ENCODE measurements at regions not wholly inside any gene's neighbourhood (a gene's known extent, or its start where the extent isn't known, plus 50 kb on each side); places are given as distances from the start of the nearest gene placed in this dataset.

DNA sequence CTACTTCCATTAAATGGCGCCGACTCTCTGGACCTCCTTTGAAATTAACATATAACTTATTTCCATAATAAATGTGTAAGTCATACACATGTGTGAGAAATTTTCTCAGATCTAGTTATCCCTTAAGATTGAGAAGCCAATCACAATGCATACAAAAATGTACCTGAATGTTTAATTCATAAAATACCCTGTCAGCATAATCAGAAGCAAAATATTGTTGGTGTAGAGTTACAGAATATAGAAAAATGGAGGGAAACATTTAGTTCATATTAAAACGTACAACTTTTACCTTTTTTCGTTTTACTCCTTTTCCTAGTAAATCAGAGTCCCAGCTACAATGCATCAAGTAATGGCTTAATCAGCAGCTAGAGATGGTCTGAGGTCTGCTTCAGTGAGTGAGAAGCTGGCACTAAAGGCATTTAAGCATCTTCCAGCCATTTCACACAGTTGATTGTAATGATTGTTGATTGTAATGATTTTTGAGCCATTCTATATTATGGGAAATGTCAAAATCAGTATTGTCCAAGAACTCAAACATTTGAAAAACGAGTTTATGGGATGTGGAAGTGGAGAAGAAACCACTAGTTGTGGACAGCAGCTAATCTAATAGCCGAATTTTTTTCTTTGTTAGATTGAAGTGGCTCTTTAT is 81.8 kb downstream of the ANXA1 start:
- intact Hi-C loops (cut with DNase I) = no loop called here
- Histone ChIP-seq H3K4me1 (no peaks in the 10 kb centered on the region), H3K27ac (peak overlapping the region in 1 of 2 donors; percentile 53), H3K27me3 (no peaks in the 10 kb centered on the region), H3K4me3 (no peak overlapping the region), H3K9me3 (no peaks in the 10 kb centered on the region), H3K36me3 (no peaks in the 10 kb centered on the region)
- no peak for ATAC-seq
- no peak for DNase-seq
- TF ChIP-seq, protein P1, sequence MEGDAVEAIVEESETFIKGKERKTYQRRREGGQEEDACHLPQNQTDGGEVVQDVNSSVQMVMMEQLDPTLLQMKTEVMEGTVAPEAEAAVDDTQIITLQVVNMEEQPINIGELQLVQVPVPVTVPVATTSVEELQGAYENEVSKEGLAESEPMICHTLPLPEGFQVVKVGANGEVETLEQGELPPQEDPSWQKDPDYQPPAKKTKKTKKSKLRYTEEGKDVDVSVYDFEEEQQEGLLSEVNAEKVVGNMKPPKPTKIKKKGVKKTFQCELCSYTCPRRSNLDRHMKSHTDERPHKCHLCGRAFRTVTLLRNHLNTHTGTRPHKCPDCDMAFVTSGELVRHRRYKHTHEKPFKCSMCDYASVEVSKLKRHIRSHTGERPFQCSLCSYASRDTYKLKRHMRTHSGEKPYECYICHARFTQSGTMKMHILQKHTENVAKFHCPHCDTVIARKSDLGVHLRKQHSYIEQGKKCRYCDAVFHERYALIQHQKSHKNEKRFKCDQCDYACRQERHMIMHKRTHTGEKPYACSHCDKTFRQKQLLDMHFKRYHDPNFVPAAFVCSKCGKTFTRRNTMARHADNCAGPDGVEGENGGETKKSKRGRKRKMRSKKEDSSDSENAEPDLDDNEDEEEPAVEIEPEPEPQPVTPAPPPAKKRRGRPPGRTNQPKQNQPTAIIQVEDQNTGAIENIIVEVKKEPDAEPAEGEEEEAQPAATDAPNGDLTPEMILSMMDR (IDR thresholded peaks at IDR 0.05) = no peak

DNA sequence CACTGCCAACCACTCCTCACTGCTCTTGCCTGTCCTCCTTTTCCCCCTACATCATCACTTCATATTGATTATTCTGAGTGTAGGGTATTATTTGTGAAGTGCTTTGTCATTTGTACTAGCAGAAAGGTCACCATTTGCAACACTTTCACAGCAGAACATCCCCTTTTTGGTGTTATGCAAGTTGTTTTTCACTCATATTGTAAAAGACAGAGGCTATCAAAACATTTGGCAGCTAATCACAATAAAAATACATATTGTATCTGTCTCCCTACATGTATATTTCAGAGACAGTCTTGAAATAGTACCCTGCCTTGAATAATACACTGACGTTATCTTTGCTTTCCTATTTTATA is 82.3 kb downstream of the ANXA1 start:
- Histone ChIP-seq H3K36me3 (no peaks in the 10 kb centered on the region), H3K27ac (peak overlapping the region in 1 of 2 donors; percentile 53), H3K4me3 (no peak overlapping the region), H3K9me3 (no peaks in the 10 kb centered on the region), H3K27me3 (no peaks in the 10 kb centered on the region), H3K4me1 (no peaks in the 10 kb centered on the region)
- ATAC-seq (no peak), DNase-seq (no peak)
- intact Hi-C loops (cut with DNase I) = no loop called here
- TF ChIP-seq, protein P1 (IDR thresholded peaks at IDR 0.05) = no peak

DNA sequence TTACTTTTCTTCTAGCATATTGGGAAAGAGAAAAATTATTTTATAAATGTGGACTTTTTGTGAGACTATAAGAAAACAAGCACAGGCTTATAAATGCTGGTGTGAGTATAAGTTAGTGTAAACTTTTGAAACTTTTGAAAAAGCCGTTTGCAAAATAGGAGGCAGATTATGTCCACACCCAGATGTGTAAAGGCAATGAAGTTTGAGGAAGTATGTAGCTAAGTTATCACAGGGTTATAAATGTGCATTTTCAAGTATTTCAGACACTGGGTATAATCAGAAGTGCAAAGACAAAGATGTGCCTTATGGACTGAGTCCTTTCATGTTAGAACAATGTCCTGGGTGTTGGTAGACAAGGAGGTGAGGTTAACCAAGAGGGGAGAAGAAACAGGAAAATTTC is 85.5 kb downstream of the ANXA1 start:
- Histone ChIP-seq H3K36me3 (no peaks in the 10 kb centered on the region), H3K9me3 (no peaks in the 10 kb centered on the region), H3K4me3 (no peak overlapping the region), H3K4me1 (no peaks in the 10 kb centered on the region), H3K27ac (no peak overlapping the region), H3K27me3 (no peaks in the 10 kb centered on the region)
- TF ChIP-seq, protein P1 (IDR thresholded peaks at IDR 0.05) = no peak
- ATAC-seq (no peak), DNase-seq (no peak)
- intact Hi-C loops (cut with DNase I) = no loop called here

DNA sequence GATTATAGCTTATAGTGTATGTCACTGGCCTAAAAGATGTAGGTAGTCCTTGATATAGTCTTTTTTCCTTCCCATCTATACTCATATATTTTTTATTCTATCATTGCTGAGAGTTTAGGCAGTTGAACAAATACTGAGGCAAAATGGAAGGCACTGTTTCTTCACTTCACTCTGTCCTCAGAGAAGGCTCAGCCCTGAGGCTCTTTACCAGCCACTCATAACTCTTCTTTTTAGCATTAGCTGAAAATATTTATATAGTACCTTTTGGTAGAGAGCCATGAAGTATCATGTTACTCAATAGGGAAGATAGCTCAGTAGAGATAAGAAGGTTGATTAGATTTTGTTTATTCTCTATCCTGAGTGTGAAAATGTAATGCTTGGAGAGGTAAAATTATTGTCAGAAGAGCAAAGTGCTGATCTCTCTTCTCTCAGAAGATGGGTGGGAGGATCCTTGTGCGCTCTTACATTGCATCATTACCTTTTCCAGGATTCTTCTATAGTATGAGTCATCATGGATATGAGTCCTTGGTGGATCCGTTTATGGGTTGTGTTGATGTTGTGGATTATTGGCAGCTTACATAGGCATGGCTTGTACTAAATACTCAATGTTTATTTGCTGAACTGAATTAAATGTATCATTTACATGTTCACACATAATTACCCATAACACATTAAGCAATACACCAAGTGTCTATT is 88.1 kb downstream of the ANXA1 start:
- TF ChIP-seq, protein P1 (IDR thresholded peaks at IDR 0.05) = no peak
- no peak for ATAC-seq
- Histone ChIP-seq H3K4me3 (no peak overlapping the region), H3K27me3 (no peaks in the 10 kb centered on the region), H3K36me3 (no peaks in the 10 kb centered on the region), H3K9me3 (no peaks in the 10 kb centered on the region), H3K4me1 (no peaks in the 10 kb centered on the region), H3K27ac (no peak overlapping the region)
- DNase-seq = no peak
- intact Hi-C loops (cut with DNase I) = no loop called here

DNA sequence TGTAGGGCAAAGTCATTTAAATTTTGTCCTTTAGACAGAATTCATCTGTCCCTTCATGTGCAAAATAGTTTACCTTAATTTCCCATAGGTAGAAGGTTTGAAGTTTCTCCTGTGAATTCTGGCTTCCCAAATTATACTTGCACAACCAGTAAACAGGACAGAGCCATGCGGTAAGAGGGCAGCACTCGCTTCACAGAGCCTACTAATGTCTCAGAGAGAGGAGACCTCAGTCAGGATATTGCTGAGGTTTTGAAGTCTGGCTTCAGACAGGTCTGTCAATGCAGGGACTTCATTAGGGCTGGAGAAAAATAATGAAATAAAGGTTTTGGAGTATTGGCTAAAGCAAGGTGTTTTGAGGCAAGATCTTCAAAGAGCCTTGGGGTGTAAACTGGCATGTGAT is 91.4 kb downstream of the ANXA1 start:
- Histone ChIP-seq H3K4me3 (no peak overlapping the region), H3K9me3 (no peaks in the 10 kb centered on the region), H3K4me1 (no peaks in the 10 kb centered on the region), H3K36me3 (no peaks in the 10 kb centered on the region), H3K27ac (no peak overlapping the region), H3K27me3 (no peaks in the 10 kb centered on the region)
- TF ChIP-seq, protein P1 (IDR thresholded peaks at IDR 0.05) = no peak
- DNase-seq (no peak), ATAC-seq (no peak)
- intact Hi-C loops (cut with DNase I) = no loop called here

Measured in left lung (tissue), 4 donors.